Suppressor macrophage (primary cell): ENCODE measurements at regions not wholly inside any gene's neighbourhood (a gene's known extent, or its start where the extent isn't known, plus 50 kb on each side); places are given as distances from the start of the nearest gene placed in this dataset.
"Not testable (repeated sequence)": the region's sequence is repeated elsewhere in the genome, so short reads cannot be mapped to it uniquely, and the experiment has no call there.

Experiments
- DNase-seq, 4 experiments: peaks; one replicate each; pipeline ENCODE4 v3.0.0-alpha.2; 2020 to 2022

- not testable (repeated sequence) for DNase-seq
Measured at GRCh38 chr4:131883181-131883580, 1265.9 kb upstream of the PCDH10 start.

GRCh38 chr4:131925662-131926061, 1223.4 kb upstream of the PCDH10 start:
- not testable (repeated sequence) for DNase-seq

GRCh38 chr4:131967646-131968045, 1181.4 kb upstream of the PCDH10 start:
- DNase-seq = not testable (repeated sequence)

GRCh38 chr4:131974730-131975129, 1174.4 kb upstream of the PCDH10 start:
- peak in 2 of 4 experiments; percentile 4 to 14 for DNase-seq

GRCh38 chr4:131975276-131976132, 1173.6 kb upstream of the PCDH10 start:
- DNase-seq = peak in 1 of 4 experiments; percentile 2

- DNase-seq = peak in 1 of 4 experiments; percentile 9
Measured at GRCh38 chr4:131976133-131977002, 1172.7 kb upstream of the PCDH10 start.

- DNase-seq = no peak
Measured at GRCh38 chr4:131978120-131978519, 1171.0 kb upstream of the PCDH10 start.

- DNase-seq = no peak
Measured at GRCh38 chr4:131989576-131989975, 1159.5 kb upstream of the PCDH10 start.

- no peak for DNase-seq
Measured at GRCh38 chr4:132001542-132001941, 1147.6 kb upstream of the PCDH10 start.

- DNase-seq = no peak
Measured at GRCh38 chr4:132003593-132003992, 1145.5 kb upstream of the PCDH10 start.

- no peak for DNase-seq
Measured at GRCh38 chr4:132015321-132015720, 1133.8 kb upstream of the PCDH10 start.

- DNase-seq = no peak
Measured at GRCh38 chr4:132016703-132017350, 1132.3 kb upstream of the PCDH10 start.

GRCh38 chr4:132026166-132026565, 1122.9 kb upstream of the PCDH10 start:
- DNase-seq = no peak

GRCh38 chr4:132026816-132027215, 1122.3 kb upstream of the PCDH10 start:
- DNase-seq = no peak

- DNase-seq = no peak
Measured at GRCh38 chr4:132056496-132056895, 1092.6 kb upstream of the PCDH10 start.

- DNase-seq = no peak
Measured at GRCh38 chr4:132059227-132059626, 1089.9 kb upstream of the PCDH10 start.

- DNase-seq = no peak
Measured at GRCh38 chr4:132062611-132063239, 1086.4 kb upstream of the PCDH10 start.

GRCh38 chr4:132063829-132064228, 1085.3 kb upstream of the PCDH10 start:
- no peak for DNase-seq

- DNase-seq = no peak
Measured at GRCh38 chr4:132065940-132066495, 1083.1 kb upstream of the PCDH10 start.

- DNase-seq = no peak
Measured at GRCh38 chr4:132071815-132072214, 1077.3 kb upstream of the PCDH10 start.

- DNase-seq = no peak
Measured at GRCh38 chr4:132076829-132077228, 1072.3 kb upstream of the PCDH10 start.

GRCh38 chr4:132085105-132085504, 1064.0 kb upstream of the PCDH10 start:
- DNase-seq = no peak
